ENCODE measurements at regions not wholly inside any gene's neighbourhood (a gene's known extent, or its start where the extent isn't known, plus 50 kb on each side); places are given as distances from the start of the nearest gene placed in this dataset.
A peak's percentile ranks its signal among the peaks of the same experiment; 100 is the strongest.

GRCh38 chr13:84649853-84650252 lies 767.6 kb upstream of the SLITRK1 start:
- ChIA-PET POLR2A (ENCODE audit: unreplicated experiment) (no interaction called here), CTCF (no interaction called here)
- Histone ChIP-seq H3K27me3 (ENCODE audit: low read length) (no peaks in the 10 kb centered on the region), H3K36me3 (ENCODE audit: low read depth, low read length) (no peaks in the 10 kb centered on the region; the same call in 1 of the 2 replicates), H3K9me2 (replicated peaks; ENCODE audit: low read length) (no peaks in the 10 kb centered on the region), H3F3A (ENCODE audit: low read length, unreplicated experiment) (no peaks in the 10 kb centered on the region), H3K9ac (ENCODE audit: low read length) (no peak overlapping the region), H3K79me2 (ENCODE audit: low read length) (no peaks in the 10 kb centered on the region), H3K4me1 (ENCODE audit: insufficient read depth, low read length) (peaks cover 12% of the 10 kb centered on the region), H3K4me2 (ENCODE audit: low read length) (no peak overlapping the region), H2AFZ (ENCODE audit: low read length) (no peak overlapping the region), H3K27ac (ENCODE audit: low read length) (no peak overlapping the region), H3K4me3 (ENCODE audit: low read length) (no peak overlapping the region), H3K9me3 (ENCODE audit: low read length) (no peaks in the 10 kb centered on the region), H4K20me1 (ENCODE audit: low read length) (no peaks in the 10 kb centered on the region)
- DNase-seq (peak; percentile 59), ATAC-seq (peak; percentile 40; the same call in 1 of the 2 replicates)
- BruUV-seq (replicated peaks): no TSS peak
- intact Hi-C loops (cut with micrococcal nuclease): loop anchor here (10.0 kb wide), 2 partner anchors 75 to 1325 kb away; no protein-coding TSS in a partner anchor
- TF ChIP-seq EZH2 (IDR thresholded peaks at IDR 0.05; ENCODE audit: low read length, unreplicated experiment) (no peak), EZH2phosphoT487 (IDR thresholded peaks at IDR 0.05; ENCODE audit: borderline replicate concordance, low read length) (no peak), CTCF (conservative IDR thresholded peaks at IDR 0.05; ENCODE audit: low read depth, low read length) (no peak)

DNA sequence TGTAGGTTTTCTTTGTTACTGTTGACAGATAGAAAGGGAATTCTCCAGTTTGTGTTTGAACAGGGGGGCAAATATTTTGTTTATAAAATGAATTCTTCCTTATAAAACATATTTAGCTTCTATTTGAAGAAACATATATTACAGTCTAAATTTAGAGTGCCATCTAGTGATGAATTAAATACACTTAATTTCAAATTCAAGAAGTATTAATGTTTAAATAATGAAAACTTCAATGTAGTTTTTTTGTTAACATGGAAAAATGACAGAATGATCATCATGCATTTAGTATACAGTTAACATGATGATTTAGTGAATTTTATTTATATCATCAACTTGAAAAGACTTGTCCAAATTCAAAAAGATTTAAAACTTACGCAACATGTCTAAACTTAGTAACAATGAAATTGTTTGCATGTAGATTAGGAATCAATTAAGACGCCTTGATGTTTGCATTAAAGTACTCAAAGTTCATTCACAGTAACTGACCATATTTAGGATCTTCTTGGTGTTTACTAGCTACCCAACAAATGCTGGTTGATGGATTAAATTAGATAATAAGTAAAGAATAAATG lies 765.9 kb upstream of the SLITRK1 start:
- H3F3A ChIP-seq (ENCODE audit: low read length, unreplicated experiment): no peaks in the 10 kb centered on the region
- ChIA-PET CTCF (no interaction called here), POLR2A (ENCODE audit: unreplicated experiment) (no interaction called here)
- no peaks in the 10 kb centered on the region for H3K27me3 ChIP-seq (ENCODE audit: low read length)
- TF ChIP-seq EZH2 (IDR thresholded peaks at IDR 0.05; ENCODE audit: low read length, unreplicated experiment): no peak
- peak; percentile 47; the same call in 1 of the 2 replicates for TF ChIP-seq CTCF (conservative IDR thresholded peaks at IDR 0.05; ENCODE audit: low read depth, low read length)
- no peak for TF ChIP-seq EZH2phosphoT487 (IDR thresholded peaks at IDR 0.05; ENCODE audit: borderline replicate concordance, low read length)
- H3K4me1 ChIP-seq (ENCODE audit: insufficient read depth, low read length): peaks cover 12% of the 10 kb centered on the region
- peak; percentile 14 for DNase-seq
- ATAC-seq: no peak
- no peak overlapping the region for H3K27ac ChIP-seq (ENCODE audit: low read length)
- H3K9me3 ChIP-seq (ENCODE audit: low read length): no peaks in the 10 kb centered on the region
- no peaks in the 10 kb centered on the region for H3K9me2 ChIP-seq (replicated peaks; ENCODE audit: low read length)
- H3K4me3 ChIP-seq (ENCODE audit: low read length): no peak overlapping the region
- H3K9ac ChIP-seq (ENCODE audit: low read length): no peak overlapping the region
- H3K79me2 ChIP-seq (ENCODE audit: low read length): no peaks in the 10 kb centered on the region
- no peaks in the 10 kb centered on the region for H4K20me1 ChIP-seq (ENCODE audit: low read length)
- no peak overlapping the region for H3K4me2 ChIP-seq (ENCODE audit: low read length)
- intact Hi-C loops (cut with micrococcal nuclease): loop anchor here (10.0 kb wide), 2 partner anchors 73 to 1323 kb away; no protein-coding TSS in a partner anchor
- no TSS peak for BruUV-seq (replicated peaks)
- H2AFZ ChIP-seq (ENCODE audit: low read length): no peak overlapping the region
- H3K36me3 ChIP-seq (ENCODE audit: low read depth, low read length): no peaks in the 10 kb centered on the region; the same call in 1 of the 2 replicates

GRCh38 chr13:84646957-84647356 lies 764.7 kb upstream of the SLITRK1 start:
- no peaks in the 10 kb centered on the region; the same call in 1 of the 2 replicates for H3K36me3 ChIP-seq (ENCODE audit: low read depth, low read length)
- no peak overlapping the region for H3K4me3 ChIP-seq (ENCODE audit: low read length)
- BruUV-seq (replicated peaks): no TSS peak
- no peak overlapping the region for H3K4me2 ChIP-seq (ENCODE audit: low read length)
- no peak for DNase-seq
- peaks cover 12% of the 10 kb centered on the region for H3K4me1 ChIP-seq (ENCODE audit: insufficient read depth, low read length)
- no peaks in the 10 kb centered on the region for H3K79me2 ChIP-seq (ENCODE audit: low read length)
- ChIA-PET CTCF (no interaction called here), POLR2A (ENCODE audit: unreplicated experiment) (interaction anchor here (0.6 kb wide), 1 partner anchor 786 kb away, joined by 4 read pairs; no protein-coding TSS in a partner anchor)
- intact Hi-C loops (cut with micrococcal nuclease): loop anchor here (10.0 kb wide), 2 partner anchors 72 to 1322 kb away; no protein-coding TSS in a partner anchor
- TF ChIP-seq EZH2 (IDR thresholded peaks at IDR 0.05; ENCODE audit: low read length, unreplicated experiment): no peak
- no peaks in the 10 kb centered on the region for H4K20me1 ChIP-seq (ENCODE audit: low read length)
- H3K9me3 ChIP-seq (ENCODE audit: low read length): no peaks in the 10 kb centered on the region
- H2AFZ ChIP-seq (ENCODE audit: low read length): no peak overlapping the region
- ATAC-seq: no peak
- H3K9me2 ChIP-seq (replicated peaks; ENCODE audit: low read length): no peaks in the 10 kb centered on the region
- H3K9ac ChIP-seq (ENCODE audit: low read length): no peak overlapping the region
- no peaks in the 10 kb centered on the region for H3F3A ChIP-seq (ENCODE audit: low read length, unreplicated experiment)
- no peaks in the 10 kb centered on the region for H3K27me3 ChIP-seq (ENCODE audit: low read length)
- no peak overlapping the region for H3K27ac ChIP-seq (ENCODE audit: low read length)
